ENCODE measurements at regions not wholly inside any gene's neighbourhood (a gene's known extent, or its start where the extent isn't known, plus 50 kb on each side); places are given as distances from the start of the nearest gene placed in this dataset.

DNA sequence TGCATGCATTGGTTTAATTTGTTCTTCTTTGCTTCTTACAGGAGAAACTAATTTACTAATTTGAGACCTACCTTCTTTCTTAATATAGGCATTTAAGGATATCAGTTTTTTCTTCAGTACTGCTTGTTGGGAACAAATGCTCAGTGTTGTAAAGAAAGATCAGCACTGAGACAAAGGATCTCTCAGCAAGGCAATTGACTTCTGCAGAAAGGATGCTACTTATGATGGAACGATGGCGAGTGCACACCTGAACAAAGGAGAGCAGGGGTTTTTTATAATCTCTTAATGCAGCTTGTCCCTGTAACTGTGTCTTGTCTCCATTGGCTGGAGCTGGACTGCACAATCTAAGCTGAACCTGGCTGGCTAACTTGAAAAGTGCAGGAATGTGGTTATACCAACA lies 64.2 kb downstream of the RPP21 start:
- no peak overlapping the region for H3K4me2 ChIP-seq (ENCODE audit: unreplicated experiment)
- H3F3A ChIP-seq (ENCODE audit: insufficient read depth): no peaks in the 10 kb centered on the region
- H3K4me3 ChIP-seq: no peak overlapping the region
- in situ Hi-C loops (cut with MboI): no loop called here
- no peaks in the 10 kb centered on the region for H3K79me2 ChIP-seq (ENCODE audit: insufficient read depth)
- DNase-seq: no peak
- H3K9me3 ChIP-seq (ENCODE audit: low read depth): no peaks in the 10 kb centered on the region
- no peaks in the 10 kb centered on the region for H4K20me1 ChIP-seq (ENCODE audit: insufficient read depth)
- H3K27me3 ChIP-seq (replicated peaks; ENCODE audit: insufficient read depth): peaks cover 31% of the 10 kb centered on the region
- H3K36me3 ChIP-seq (ENCODE audit: low read depth): no peaks in the 10 kb centered on the region
- 32 to 42% methylated on average over 2 of the region's 2 CpGs for WGBS, 2 experiments (ENCODE audit: low coverage in 1 of 2, low lambda C conversion rate in 2 of 2, missing lambda C conversion rate in 2 of 2)
- no peaks in the 10 kb centered on the region for H3K4me1 ChIP-seq (ENCODE audit: insufficient read depth)
- no peak overlapping the region for H2AFZ ChIP-seq
- H3K9ac ChIP-seq: no peak overlapping the region
- TF ChIP-seq EZH2 (IDR thresholded peaks at IDR 0.05; ENCODE audit: insufficient read depth, poor library complexity, severe bottlenecking) (no peak), EZH2phosphoT487 (IDR thresholded peaks at IDR 0.05; ENCODE audit: insufficient read depth, low read depth) (no peak)
- H3K9me2 ChIP-seq (ENCODE audit: insufficient read depth): no peaks in the 10 kb centered on the region
- H3K27ac ChIP-seq: no peak overlapping the region

DNA sequence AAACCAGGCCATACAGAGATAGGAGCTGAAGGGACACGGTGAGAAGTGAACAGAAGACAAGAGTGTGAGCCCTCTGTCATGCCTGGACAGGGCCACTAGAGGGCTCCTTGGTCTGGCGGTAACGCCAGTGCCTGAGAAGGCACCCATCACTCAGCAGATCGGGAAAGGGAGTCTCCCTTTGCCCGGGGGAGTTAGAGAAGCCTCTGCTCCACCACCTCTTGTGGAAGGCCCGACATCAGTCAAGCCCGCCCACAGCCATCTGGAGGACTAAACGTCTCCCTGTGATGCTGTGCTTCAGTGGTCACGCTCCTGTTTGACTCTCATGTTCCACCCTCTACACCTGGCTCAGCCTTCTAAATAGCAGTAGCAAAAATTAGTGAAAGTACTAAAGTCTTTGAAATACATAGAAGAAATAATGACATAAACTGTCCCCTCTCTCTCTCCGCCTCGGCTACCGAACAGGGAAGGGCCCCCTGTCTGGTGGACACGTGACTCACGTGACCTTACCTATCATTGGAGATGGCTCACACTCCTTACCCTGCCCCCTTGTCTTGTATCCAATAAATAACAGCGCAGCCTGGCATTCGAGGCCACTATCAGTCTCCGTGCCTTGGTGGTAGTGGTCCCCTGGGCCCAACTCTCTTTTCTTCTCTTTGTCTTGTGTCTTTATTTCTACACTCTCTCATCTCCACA lies 66.7 kb downstream of the RPP21 start:
- Histone ChIP-seq H2AFZ (no peak overlapping the region), H3K9me2 (ENCODE audit: insufficient read depth) (no peaks in the 10 kb centered on the region), H3K27me3 (replicated peaks; ENCODE audit: insufficient read depth) (peaks cover 34% of the 10 kb centered on the region), H3K27ac (no peak overlapping the region), H3K4me2 (ENCODE audit: unreplicated experiment) (no peak overlapping the region), H3K4me3 (no peak overlapping the region), H4K20me1 (ENCODE audit: insufficient read depth) (no peaks in the 10 kb centered on the region), H3K9ac (no peak overlapping the region), H3K9me3 (ENCODE audit: low read depth) (no peaks in the 10 kb centered on the region), H3K79me2 (ENCODE audit: insufficient read depth) (no peaks in the 10 kb centered on the region), H3K36me3 (ENCODE audit: low read depth) (no peaks in the 10 kb centered on the region), H3F3A (ENCODE audit: insufficient read depth) (no peaks in the 10 kb centered on the region), H3K4me1 (ENCODE audit: insufficient read depth) (no peaks in the 10 kb centered on the region)
- in situ Hi-C loops (cut with MboI): no loop called here
- no peak for TF ChIP-seq EZH2phosphoT487 (IDR thresholded peaks at IDR 0.05; ENCODE audit: insufficient read depth, low read depth)
- no peak for TF ChIP-seq EZH2 (IDR thresholded peaks at IDR 0.05; ENCODE audit: insufficient read depth, poor library complexity, severe bottlenecking)
- 27 to 28% methylated on average over 17 of the region's 17 CpGs for WGBS, 2 experiments (ENCODE audit: low coverage in 1 of 2, low lambda C conversion rate in 2 of 2, missing lambda C conversion rate in 2 of 2)
- DNase-seq: peak; percentile 57

DNA sequence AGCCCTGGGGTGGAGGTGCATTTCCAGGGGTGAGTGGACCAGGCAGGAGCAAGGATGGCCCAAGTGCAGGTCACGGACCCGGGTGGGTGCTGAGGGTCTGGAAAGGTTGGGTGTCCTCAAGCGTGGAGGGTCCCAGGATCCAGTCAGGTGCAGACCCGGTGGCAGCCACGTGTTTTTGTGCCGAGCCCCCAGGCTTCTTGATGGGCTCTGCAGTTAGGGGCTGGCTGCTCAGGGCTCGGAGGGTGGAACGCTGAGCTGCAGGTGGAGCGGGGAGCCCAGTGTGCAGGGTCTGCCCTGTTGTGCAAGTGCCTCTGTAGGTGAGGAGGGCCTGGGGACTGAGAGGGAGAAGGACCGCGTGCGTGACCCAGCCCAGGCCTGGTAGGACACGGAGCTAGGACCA lies 70.9 kb upstream of the HLA-E start:
- no peaks in the 10 kb centered on the region for H3K36me3 ChIP-seq (ENCODE audit: low read depth)
- no peaks in the 10 kb centered on the region for H3K4me1 ChIP-seq (ENCODE audit: insufficient read depth)
- H3K4me2 ChIP-seq (ENCODE audit: unreplicated experiment): no peak overlapping the region
- DNase-seq: no peak
- no peak overlapping the region for H3K27ac ChIP-seq
- in situ Hi-C loops (cut with MboI): no loop called here
- no peaks in the 10 kb centered on the region for H3K79me2 ChIP-seq (ENCODE audit: insufficient read depth)
- 37 to 38% methylated on average over 13 of the region's 13 CpGs for WGBS, 2 experiments (ENCODE audit: low coverage in 1 of 2, low lambda C conversion rate in 2 of 2, missing lambda C conversion rate in 2 of 2)
- no peaks in the 10 kb centered on the region for H3K9me2 ChIP-seq (ENCODE audit: insufficient read depth)
- TF ChIP-seq EZH2 (IDR thresholded peaks at IDR 0.05; ENCODE audit: insufficient read depth, poor library complexity, severe bottlenecking): no peak
- TF ChIP-seq EZH2phosphoT487 (IDR thresholded peaks at IDR 0.05; ENCODE audit: insufficient read depth, low read depth): no peak
- no peaks in the 10 kb centered on the region for H3F3A ChIP-seq (ENCODE audit: insufficient read depth)
- no peaks in the 10 kb centered on the region for H3K9me3 ChIP-seq (ENCODE audit: low read depth)
- H3K27me3 ChIP-seq (replicated peaks; ENCODE audit: insufficient read depth): peaks cover 32% of the 10 kb centered on the region
- no peak overlapping the region for H2AFZ ChIP-seq
- no peak overlapping the region for H3K4me3 ChIP-seq
- H4K20me1 ChIP-seq (ENCODE audit: insufficient read depth): no peaks in the 10 kb centered on the region
- no peak overlapping the region for H3K9ac ChIP-seq

DNA sequence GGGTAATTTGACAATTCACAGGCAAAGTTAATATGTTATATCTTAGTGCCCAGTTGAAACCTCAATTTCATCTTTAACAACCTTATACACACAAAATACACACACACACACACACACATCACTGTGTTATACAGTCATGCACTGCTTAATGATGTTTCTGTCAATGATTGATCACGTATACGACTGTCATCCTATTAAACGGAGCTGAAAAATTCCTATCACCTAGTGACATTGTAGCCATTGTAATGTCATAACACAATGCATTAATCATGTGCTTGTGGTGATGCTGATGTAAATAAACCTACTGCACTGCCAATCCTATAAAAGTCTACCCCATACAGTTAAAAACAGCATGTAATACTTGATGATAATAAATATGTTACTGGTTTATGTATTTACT lies 64.8 kb upstream of the HLA-E start:
- 20 to 23% methylated on average over 3 of the region's 3 CpGs for WGBS, 2 experiments (ENCODE audit: low coverage in 1 of 2, low lambda C conversion rate in 2 of 2, missing lambda C conversion rate in 2 of 2)
- no peak for TF ChIP-seq EZH2 (IDR thresholded peaks at IDR 0.05; ENCODE audit: insufficient read depth, poor library complexity, severe bottlenecking)
- no peak for TF ChIP-seq EZH2phosphoT487 (IDR thresholded peaks at IDR 0.05; ENCODE audit: insufficient read depth, low read depth)
- no peak overlapping the region for H3K27ac ChIP-seq
- peaks cover 52% of the 10 kb centered on the region for H3K27me3 ChIP-seq (replicated peaks; ENCODE audit: insufficient read depth)
- no peaks in the 10 kb centered on the region for H3K36me3 ChIP-seq (ENCODE audit: low read depth)
- no peak overlapping the region for H3K4me2 ChIP-seq (ENCODE audit: unreplicated experiment)
- no peaks in the 10 kb centered on the region for H3K9me2 ChIP-seq (ENCODE audit: insufficient read depth)
- H3K4me3 ChIP-seq: no peak overlapping the region
- no peaks in the 10 kb centered on the region for H3F3A ChIP-seq (ENCODE audit: insufficient read depth)
- in situ Hi-C loops (cut with MboI): no loop called here
- no peak overlapping the region for H3K9ac ChIP-seq
- H4K20me1 ChIP-seq (ENCODE audit: insufficient read depth): no peaks in the 10 kb centered on the region
- no peaks in the 10 kb centered on the region for H3K79me2 ChIP-seq (ENCODE audit: insufficient read depth)
- DNase-seq: no peak
- no peaks in the 10 kb centered on the region for H3K4me1 ChIP-seq (ENCODE audit: insufficient read depth)
- H2AFZ ChIP-seq: no peak overlapping the region
- no peaks in the 10 kb centered on the region for H3K9me3 ChIP-seq (ENCODE audit: low read depth)

Data from GM23248 (cell line).